ENCODE measurements at regions not wholly inside any gene's neighbourhood (a gene's known extent, or its start where the extent isn't known, plus 50 kb on each side); places are given as distances from the start of the nearest gene placed in this dataset.

GRCh38 chrX:40155589-40156469 is 58.1 kb upstream of the BCOR start:
- TF ChIP-seq, protein P1, sequence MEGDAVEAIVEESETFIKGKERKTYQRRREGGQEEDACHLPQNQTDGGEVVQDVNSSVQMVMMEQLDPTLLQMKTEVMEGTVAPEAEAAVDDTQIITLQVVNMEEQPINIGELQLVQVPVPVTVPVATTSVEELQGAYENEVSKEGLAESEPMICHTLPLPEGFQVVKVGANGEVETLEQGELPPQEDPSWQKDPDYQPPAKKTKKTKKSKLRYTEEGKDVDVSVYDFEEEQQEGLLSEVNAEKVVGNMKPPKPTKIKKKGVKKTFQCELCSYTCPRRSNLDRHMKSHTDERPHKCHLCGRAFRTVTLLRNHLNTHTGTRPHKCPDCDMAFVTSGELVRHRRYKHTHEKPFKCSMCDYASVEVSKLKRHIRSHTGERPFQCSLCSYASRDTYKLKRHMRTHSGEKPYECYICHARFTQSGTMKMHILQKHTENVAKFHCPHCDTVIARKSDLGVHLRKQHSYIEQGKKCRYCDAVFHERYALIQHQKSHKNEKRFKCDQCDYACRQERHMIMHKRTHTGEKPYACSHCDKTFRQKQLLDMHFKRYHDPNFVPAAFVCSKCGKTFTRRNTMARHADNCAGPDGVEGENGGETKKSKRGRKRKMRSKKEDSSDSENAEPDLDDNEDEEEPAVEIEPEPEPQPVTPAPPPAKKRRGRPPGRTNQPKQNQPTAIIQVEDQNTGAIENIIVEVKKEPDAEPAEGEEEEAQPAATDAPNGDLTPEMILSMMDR (IDR thresholded peaks at IDR 0.05) = peak in 1 of 6 experiments; percentile 4
- TF ChIP-seq POLR2A (IDR thresholded peaks at IDR 0.05) = no peak
- no peaks in the 10 kb centered on the region for H3K9me3 ChIP-seq (replicated peaks in 1 of 3)
- peak in 1 of 7 donors; percentile 52 for DNase-seq
- peak overlapping the region in 4 of 5 donors; percentile 72 to 92 (median 82) for H3K27ac ChIP-seq
- WGBS, 4 donors = 29 to 85% (median 42%) methylated on average over 22 to 73 of the region's 73 CpGs
- intact Hi-C loops (cut with DNase I) = no loop called here
- no peaks in the 10 kb centered on the region for H3K36me3 ChIP-seq (replicated peaks in 1 of 2)
- H3K4me3 ChIP-seq = peak overlapping the region in 1 of 4 donors; percentile 56
- peaks cover 32% of the 10 kb centered on the region for H3K27me3 ChIP-seq
- peaks cover 11 to 21% of the 10 kb centered on the region in 2 donors for H3K4me1 ChIP-seq (replicated peaks in 1 of 2)

DNA sequence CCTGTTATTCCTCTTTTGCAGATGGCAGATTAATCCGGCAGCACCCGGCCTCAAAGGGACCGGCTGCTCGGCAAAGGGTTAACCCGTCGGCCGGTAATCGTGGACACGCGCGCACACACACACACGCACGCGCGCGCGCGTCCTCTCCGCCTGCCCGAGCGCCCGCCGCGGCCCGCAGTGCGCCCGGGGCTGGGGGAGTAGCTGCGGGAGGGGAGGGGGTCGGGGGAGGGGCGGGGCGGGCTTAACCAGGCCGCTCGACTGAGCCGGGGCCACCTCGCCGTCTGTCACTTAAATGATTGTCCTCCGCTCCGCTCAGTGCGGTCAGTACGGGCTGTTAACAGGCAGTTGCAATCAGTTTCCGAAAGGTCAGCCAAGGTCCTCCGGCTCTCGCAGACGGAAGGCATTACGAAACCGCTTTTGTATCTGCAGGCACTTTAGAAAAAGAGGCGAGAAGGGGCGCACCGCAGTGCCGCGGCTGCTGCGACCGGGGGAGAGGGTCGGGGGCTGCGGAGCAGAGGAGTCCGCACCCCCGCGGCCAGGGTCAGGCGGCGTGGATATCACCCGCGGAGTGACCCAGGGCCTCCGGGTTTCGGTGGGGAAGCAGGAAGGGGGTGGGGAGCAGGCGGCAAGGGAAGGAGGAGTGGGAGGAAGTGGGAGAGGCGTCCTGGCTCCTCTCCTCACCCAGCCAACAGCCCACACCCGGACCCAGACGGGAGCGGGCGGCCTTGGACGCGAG is 57.3 kb upstream of the BCOR start:
- Histone ChIP-seq H3K4me1 (replicated peaks in 1 of 2) (peaks cover 11 to 21% of the 10 kb centered on the region in 2 donors), H3K36me3 (replicated peaks in 1 of 2) (no peaks in the 10 kb centered on the region), H3K9me3 (replicated peaks in 1 of 3) (no peaks in the 10 kb centered on the region), H3K4me3 (peak overlapping the region in 2 of 4 donors; percentile 4 to 56), H3K27me3 (peaks cover 32% of the 10 kb centered on the region), H3K27ac (peak overlapping the region; percentile 60 to 92 (median 78))
- WGBS, 4 donors = 0 to 6% (median 3%) methylated on average over 2 to 72 of the region's 72 CpGs
- intact Hi-C loops (cut with DNase I) = loop anchor here in 1 of 2 donors (5.0 kb wide), 1 partner anchor 48 kb away; no protein-coding TSS in a partner anchor
- DNase-seq = peak; percentile 78 to 93 (median 89)
- TF ChIP-seq POLR2A (IDR thresholded peaks at IDR 0.05) = peak in 1 of 2 donors; percentile 66
- TF ChIP-seq, protein P1 (IDR thresholded peaks at IDR 0.05) = no peak

DNA sequence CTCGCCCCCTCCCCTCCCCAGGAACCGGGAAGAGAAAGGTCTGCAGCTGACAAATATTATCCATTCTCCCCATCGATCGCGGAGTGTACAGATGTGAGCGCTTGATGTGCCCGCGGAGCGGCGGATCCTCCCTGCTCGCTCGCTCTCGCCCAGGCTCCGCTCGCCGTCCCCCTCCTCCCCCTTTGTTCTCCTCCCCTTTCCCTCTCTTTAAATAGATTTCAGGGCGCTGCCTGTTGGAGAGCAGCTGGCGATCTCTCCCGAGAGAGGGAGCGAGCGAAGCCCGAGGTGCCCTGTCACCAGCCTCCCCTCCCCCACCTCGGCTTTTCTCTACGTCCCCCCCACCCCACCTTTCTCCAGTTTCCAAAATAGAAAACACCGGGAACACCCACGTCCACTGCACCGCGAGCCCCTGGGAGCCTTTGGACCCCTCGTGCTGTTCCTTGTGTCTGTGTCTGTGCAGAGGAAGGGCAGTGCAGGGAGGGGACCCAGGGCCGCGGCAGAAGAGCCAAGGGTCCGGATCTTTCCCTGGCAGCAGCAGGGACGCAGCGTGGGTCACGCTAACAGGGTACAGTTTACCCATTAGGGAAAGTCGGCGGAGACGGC is 56.6 kb upstream of the BCOR start:
- Histone ChIP-seq H3K4me1 (replicated peaks in 1 of 2) (peaks cover 11 to 21% of the 10 kb centered on the region in 2 donors), H3K9me3 (replicated peaks in 1 of 3) (no peaks in the 10 kb centered on the region), H3K36me3 (replicated peaks in 1 of 2) (no peaks in the 10 kb centered on the region), H3K27me3 (peaks cover 32% of the 10 kb centered on the region), H3K27ac (peak overlapping the region in 4 of 5 donors; percentile 72 to 92 (median 82)), H3K4me3 (peak overlapping the region in 2 of 4 donors; percentile 4 to 56)
- WGBS, 4 donors = 0 to 6% (median 3%) methylated on average over 8 to 36 of the region's 38 CpGs
- peak in 1 of 2 donors; percentile 46 for TF ChIP-seq POLR2A (IDR thresholded peaks at IDR 0.05)
- TF ChIP-seq, protein P1 (IDR thresholded peaks at IDR 0.05) = no peak
- intact Hi-C loops (cut with DNase I) = loop anchor here in 1 of 2 donors (5.0 kb wide), 1 partner anchor 47 kb away; no protein-coding TSS in a partner anchor
- DNase-seq = peak in 6 of 7 donors; percentile 61 to 78 (median 64)

Measured in adrenal gland (tissue), 9 donors.